ENCODE measurements at regions not wholly inside any gene's neighbourhood (a gene's known extent, or its start where the extent isn't known, plus 50 kb on each side); places are given as distances from the start of the nearest gene placed in this dataset.

DNA sequence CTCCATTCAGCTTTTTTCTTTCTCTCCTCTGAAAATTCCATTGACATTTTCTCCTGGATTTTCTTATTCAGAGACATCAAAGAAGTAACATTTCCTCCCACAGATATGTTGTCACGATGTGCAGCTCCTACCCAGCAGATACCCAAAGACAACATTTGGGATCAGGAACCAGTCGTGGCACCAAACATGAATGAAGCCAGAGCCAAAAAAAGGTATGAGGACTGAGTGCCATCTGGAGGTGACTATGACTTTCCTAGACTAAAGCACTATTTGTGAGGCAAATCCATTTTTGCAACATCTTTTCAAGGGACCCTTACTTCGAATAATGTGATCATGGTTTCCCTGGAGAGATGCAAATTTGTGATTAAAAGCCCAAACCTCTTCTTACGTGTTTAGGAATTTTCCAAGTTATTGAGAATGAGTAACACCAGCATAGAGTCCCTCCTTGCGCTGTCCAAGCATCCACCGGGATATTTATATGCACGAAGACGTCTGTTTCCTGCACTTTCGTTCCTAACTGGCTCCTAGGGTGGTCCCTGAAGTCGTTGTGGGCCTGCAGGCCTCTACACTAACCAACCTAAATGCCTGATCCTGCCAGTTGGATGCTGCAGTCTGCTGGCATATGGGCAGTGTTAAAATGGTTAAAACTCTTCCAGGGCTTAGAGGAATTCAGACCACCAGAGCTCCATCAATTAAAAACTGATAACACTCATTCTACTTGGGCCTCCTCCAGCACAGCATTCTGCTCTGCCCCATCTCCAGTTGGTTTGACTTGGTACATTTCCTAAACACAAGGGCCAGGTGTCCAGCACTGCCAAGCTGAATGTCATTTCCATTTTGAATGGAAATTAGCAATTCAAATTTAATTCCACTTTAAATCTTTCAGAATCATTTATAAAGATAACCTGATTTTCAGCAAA is 256.6 kb downstream of the C6orf118 start:
- Histone ChIP-seq H3K4me3 (no peak overlapping the region), H3K9me3 (peaks cover 0 to 7% (median 0%) of the 10 kb centered on the region in 4 donors), H3K4me1 (no peaks in the 10 kb centered on the region), H3K27me3 (no peaks in the 10 kb centered on the region), H3K27ac (no peak overlapping the region), H3K36me3 (no peaks in the 10 kb centered on the region)
- no peak for DNase-seq (ENCODE audit: low spot score in 2 of 2)
- 76 to 79% methylated on average over 10 of the region's 10 CpGs for WGBS, 2 donors
- TF ChIP-seq EP300 (IDR thresholded peaks at IDR 0.05) (no peak), POLR2A (IDR thresholded peaks at IDR 0.05) (no peak)
- TF ChIP-seq, protein P1, sequence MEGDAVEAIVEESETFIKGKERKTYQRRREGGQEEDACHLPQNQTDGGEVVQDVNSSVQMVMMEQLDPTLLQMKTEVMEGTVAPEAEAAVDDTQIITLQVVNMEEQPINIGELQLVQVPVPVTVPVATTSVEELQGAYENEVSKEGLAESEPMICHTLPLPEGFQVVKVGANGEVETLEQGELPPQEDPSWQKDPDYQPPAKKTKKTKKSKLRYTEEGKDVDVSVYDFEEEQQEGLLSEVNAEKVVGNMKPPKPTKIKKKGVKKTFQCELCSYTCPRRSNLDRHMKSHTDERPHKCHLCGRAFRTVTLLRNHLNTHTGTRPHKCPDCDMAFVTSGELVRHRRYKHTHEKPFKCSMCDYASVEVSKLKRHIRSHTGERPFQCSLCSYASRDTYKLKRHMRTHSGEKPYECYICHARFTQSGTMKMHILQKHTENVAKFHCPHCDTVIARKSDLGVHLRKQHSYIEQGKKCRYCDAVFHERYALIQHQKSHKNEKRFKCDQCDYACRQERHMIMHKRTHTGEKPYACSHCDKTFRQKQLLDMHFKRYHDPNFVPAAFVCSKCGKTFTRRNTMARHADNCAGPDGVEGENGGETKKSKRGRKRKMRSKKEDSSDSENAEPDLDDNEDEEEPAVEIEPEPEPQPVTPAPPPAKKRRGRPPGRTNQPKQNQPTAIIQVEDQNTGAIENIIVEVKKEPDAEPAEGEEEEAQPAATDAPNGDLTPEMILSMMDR (IDR thresholded peaks at IDR 0.05): no peak

DNA sequence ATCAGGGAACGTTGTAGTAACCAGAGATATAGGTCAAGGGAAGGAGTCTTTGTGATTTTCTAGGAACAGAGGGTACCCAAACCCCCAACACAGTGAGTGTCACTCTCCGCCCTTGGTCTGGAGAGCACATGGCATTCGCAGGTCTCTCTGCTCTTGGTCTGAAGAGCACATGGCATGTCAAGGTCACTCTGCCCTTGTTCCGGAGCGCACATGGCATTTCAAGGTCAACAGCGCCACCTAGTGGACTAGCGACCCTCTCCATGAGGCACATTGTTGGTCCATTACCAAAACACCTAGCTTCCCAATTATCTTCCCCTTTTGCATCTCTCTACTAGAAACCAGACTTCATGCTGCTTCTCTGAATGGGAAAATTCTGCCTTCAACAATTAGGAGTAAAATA is 260.0 kb downstream of the C6orf118 start:
- H3K4me1 ChIP-seq: no peaks in the 10 kb centered on the region
- no peaks in the 10 kb centered on the region for H3K27me3 ChIP-seq
- H3K36me3 ChIP-seq: no peaks in the 10 kb centered on the region
- no peak overlapping the region for H3K4me3 ChIP-seq
- peak in 1 of 2 donors; percentile 11 for DNase-seq (ENCODE audit: low spot score in 2 of 2)
- H3K9me3 ChIP-seq: peaks cover 0 to 17% (median 0%) of the 10 kb centered on the region in 4 donors
- no peak overlapping the region for H3K27ac ChIP-seq
- WGBS, 2 donors: 37 to 50% methylated on average over 7 of the region's 7 CpGs
- TF ChIP-seq POLR2A (IDR thresholded peaks at IDR 0.05) (no peak), EP300 (IDR thresholded peaks at IDR 0.05) (no peak)
- TF ChIP-seq, protein P1 (IDR thresholded peaks at IDR 0.05): peak; percentile 18 to 52 (median 36)

DNA sequence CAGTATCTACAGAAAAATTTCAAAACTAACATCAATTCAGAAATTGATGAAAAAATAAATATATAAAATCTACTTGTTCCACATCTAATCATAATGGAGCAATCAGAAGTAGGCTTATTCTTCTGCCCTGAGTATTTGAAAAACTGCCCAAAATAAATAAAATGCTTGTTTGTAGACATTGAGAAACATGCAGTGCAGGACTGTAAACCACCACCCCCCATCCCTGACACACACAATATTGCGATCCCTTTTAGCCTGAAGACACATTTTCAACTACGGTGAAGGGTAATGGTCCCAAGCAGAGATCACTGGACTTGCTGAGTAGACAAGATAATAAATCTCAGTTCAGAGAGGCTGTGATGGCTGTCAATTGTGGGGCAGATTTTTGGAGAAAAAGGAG is 261.5 kb downstream of the C6orf118 start:
- WGBS, 2 donors: 78 to 90% methylated on average over 2 of the region's 2 CpGs
- Histone ChIP-seq H3K4me1 (no peaks in the 10 kb centered on the region), H3K27ac (no peak overlapping the region), H3K9me3 (peaks cover 0 to 17% (median 0%) of the 10 kb centered on the region in 4 donors), H3K4me3 (no peak overlapping the region), H3K36me3 (no peaks in the 10 kb centered on the region), H3K27me3 (no peaks in the 10 kb centered on the region)
- TF ChIP-seq, protein P1 (IDR thresholded peaks at IDR 0.05): no peak
- TF ChIP-seq EP300 (IDR thresholded peaks at IDR 0.05) (no peak), POLR2A (IDR thresholded peaks at IDR 0.05) (no peak)
- DNase-seq (ENCODE audit: low spot score in 2 of 2): no peak

DNA sequence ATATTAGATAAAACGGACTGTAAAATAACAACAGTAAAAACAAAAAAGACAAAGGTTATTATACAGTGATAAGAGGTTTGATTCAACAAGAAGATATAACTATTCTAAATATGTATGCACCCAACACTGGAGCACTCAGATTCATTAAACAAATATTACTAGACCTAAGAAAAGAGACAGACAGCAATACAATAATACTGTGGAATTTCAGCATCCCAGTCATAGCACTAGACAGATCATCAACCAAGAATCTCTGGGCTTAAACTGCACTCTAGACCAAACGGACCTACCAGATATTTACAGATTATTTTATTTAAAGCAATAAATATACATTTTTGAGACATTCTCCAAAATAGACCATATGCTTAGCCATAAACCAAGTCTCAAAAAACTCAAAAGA is 263.8 kb downstream of the C6orf118 start:
- Histone ChIP-seq H3K4me3 (no peak overlapping the region), H3K27me3 (no peaks in the 10 kb centered on the region), H3K36me3 (no peaks in the 10 kb centered on the region), H3K27ac (no peak overlapping the region), H3K9me3 (peaks cover 0 to 17% (median 0%) of the 10 kb centered on the region in 4 donors), H3K4me1 (no peaks in the 10 kb centered on the region)
- WGBS, 2 donors: 50 to 60% methylated on average over 2 of the region's 2 CpGs
- TF ChIP-seq POLR2A (IDR thresholded peaks at IDR 0.05): no peak
- TF ChIP-seq, protein P1 (IDR thresholded peaks at IDR 0.05): no peak
- no peak for DNase-seq (ENCODE audit: low spot score in 2 of 2)

DNA sequence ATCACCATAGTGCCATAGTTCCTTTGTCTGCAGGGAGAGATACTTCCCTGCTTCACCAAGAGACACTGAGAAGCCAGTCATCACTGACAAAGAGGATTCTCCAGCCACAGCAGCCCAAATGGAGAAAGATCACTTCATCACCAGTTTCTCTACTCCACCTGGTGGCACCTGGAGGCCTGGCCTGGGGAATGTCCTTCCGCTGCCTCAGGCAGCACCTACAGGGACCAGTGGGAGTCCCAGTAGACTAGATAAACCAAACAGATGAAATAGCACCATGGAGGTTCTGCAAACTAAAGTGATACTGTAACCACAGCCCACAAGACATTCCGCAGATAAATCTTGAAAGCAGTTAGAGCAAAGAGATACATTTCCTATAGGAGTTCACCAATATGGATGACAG is 266.5 kb downstream of the C6orf118 start:
- 98 to 100% methylated on average over 2 of the region's 2 CpGs for WGBS, 2 donors
- H3K27ac ChIP-seq: no peak overlapping the region
- H3K4me3 ChIP-seq: no peak overlapping the region
- H3K27me3 ChIP-seq: no peaks in the 10 kb centered on the region
- H3K4me1 ChIP-seq: no peaks in the 10 kb centered on the region
- H3K9me3 ChIP-seq: peaks cover 0 to 15% (median 0%) of the 10 kb centered on the region in 4 donors
- no peaks in the 10 kb centered on the region for H3K36me3 ChIP-seq
- no peak for DNase-seq (ENCODE audit: low spot score in 2 of 2)
- TF ChIP-seq, protein P1 (IDR thresholded peaks at IDR 0.05): no peak
- TF ChIP-seq POLR2A (IDR thresholded peaks at IDR 0.05) (no peak), EP300 (IDR thresholded peaks at IDR 0.05) (no peak)

All from tibial nerve (tissue), 4 donors.